ENCODE measurements at regions not wholly inside any gene's neighbourhood (a gene's known extent, or its start where the extent isn't known, plus 50 kb on each side); places are given as distances from the start of the nearest gene placed in this dataset.

DNA sequence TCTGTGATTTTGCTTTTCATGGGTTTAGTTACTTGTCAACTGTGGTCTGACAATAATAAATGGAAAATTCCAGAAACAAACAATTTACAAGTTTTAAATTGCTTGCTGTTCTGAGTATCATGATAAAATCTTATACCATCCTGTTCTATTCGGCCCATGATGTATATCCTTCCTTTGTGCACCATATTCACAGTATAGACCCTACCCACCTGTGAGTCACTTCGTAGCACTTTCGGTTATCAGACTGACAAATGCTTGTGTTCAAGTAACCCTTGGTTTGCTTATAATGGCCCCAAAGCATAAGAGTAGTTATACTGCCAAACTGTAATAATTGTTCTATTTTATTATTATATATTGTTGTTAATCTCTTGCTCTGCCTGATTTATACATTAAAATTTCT is 1183.4 kb upstream of the PCDH7 start:
- TF ChIP-seq POLR2A (IDR thresholded peaks at IDR 0.05) (no peak), POLR2AphosphoS5 (IDR thresholded peaks at IDR 0.05) (no peak)
- TF ChIP-seq, protein P1, sequence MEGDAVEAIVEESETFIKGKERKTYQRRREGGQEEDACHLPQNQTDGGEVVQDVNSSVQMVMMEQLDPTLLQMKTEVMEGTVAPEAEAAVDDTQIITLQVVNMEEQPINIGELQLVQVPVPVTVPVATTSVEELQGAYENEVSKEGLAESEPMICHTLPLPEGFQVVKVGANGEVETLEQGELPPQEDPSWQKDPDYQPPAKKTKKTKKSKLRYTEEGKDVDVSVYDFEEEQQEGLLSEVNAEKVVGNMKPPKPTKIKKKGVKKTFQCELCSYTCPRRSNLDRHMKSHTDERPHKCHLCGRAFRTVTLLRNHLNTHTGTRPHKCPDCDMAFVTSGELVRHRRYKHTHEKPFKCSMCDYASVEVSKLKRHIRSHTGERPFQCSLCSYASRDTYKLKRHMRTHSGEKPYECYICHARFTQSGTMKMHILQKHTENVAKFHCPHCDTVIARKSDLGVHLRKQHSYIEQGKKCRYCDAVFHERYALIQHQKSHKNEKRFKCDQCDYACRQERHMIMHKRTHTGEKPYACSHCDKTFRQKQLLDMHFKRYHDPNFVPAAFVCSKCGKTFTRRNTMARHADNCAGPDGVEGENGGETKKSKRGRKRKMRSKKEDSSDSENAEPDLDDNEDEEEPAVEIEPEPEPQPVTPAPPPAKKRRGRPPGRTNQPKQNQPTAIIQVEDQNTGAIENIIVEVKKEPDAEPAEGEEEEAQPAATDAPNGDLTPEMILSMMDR (IDR thresholded peaks at IDR 0.05): no peak
